ENCODE measurements at regions not wholly inside any gene's neighbourhood (a gene's known extent, or its start where the extent isn't known, plus 50 kb on each side); places are given as distances from the start of the nearest gene placed in this dataset.

DNA sequence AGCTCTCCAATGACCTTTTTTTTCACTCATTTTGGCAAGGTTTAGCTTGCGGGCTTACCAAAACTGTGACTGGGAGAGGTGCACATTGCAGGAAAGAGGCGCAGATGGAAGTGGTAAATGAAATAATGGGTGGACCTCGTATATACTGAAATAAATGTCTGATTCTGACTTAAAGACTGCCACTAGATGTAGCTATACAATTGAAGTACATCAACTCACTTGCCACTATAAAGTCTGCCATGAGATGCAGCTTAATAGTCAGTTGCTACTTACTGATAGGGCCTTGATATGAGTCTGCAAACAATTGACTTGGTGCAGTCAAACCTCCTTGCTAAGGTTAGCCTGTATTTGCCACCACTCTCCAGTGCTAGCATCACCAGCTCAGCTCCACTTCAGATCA, 525.9 kb upstream of the MBL2 start:
- H3K36me3 ChIP-seq (replicated peaks in 1 of 2; ENCODE audit: control insufficient read depth in 2 of 2, insufficient read depth in 2 of 2, low read length in 2 of 2) = no peaks in the 10 kb centered on the region
- H2BK120ac ChIP-seq (ENCODE audit: low read depth, low read length) = no peak overlapping the region
- no peak overlapping the region for H3K27ac ChIP-seq (replicated peaks; ENCODE audit: low read length)
- H2BK12ac ChIP-seq (ENCODE audit: low read length) = no peak overlapping the region
- H2BK5ac ChIP-seq (ENCODE audit: low read length) = no peak overlapping the region
- no peak overlapping the region for H2AFZ ChIP-seq (ENCODE audit: low read length)
- no peaks in the 10 kb centered on the region for H3K79me1 ChIP-seq (ENCODE audit: low read depth, low read length)
- H3K4me2 ChIP-seq (ENCODE audit: insufficient read depth, low read length, poor library complexity, severe bottlenecking) = no peak overlapping the region
- H2BK15ac ChIP-seq (ENCODE audit: low read length) = no peak overlapping the region
- H3K9me3 ChIP-seq (replicated peaks in 1 of 2; ENCODE audit: control insufficient read depth in 2 of 2, insufficient read depth in 1 of 2, low read depth in 1 of 2, low read length in 2 of 2) = peaks cover 0 to 5% of the 10 kb centered on the region in 2 donors
- no peak overlapping the region for H4K91ac ChIP-seq (ENCODE audit: low read depth, low read length, poor library complexity)
- no peaks in the 10 kb centered on the region for H3K27me3 ChIP-seq (ENCODE audit: control insufficient read depth in 3 of 3, insufficient read depth in 3 of 3, low read depth in 1 of 3, low read length in 3 of 3)
- H2AK5ac ChIP-seq (ENCODE audit: low read depth, low read length) = no peak overlapping the region
- H3K9ac ChIP-seq (ENCODE audit: low read depth, low read length, poor library complexity) = no peak overlapping the region
- H3K4me1 ChIP-seq (ENCODE audit: control insufficient read depth in 2 of 2, insufficient read depth in 1 of 2, low read depth in 1 of 2, low read length in 2 of 2) = no peaks in the 10 kb centered on the region
- H3K14ac ChIP-seq (ENCODE audit: low read length) = no peak overlapping the region
- no peak overlapping the region for H4K8ac ChIP-seq (ENCODE audit: low read depth, low read length)
- DNase-seq (ENCODE audit: low spot score) = no peak
- H3K4ac ChIP-seq (ENCODE audit: low read length) = no peak overlapping the region
- no peak overlapping the region for H3K23ac ChIP-seq (ENCODE audit: low read depth, low read length, poor library complexity)
- H3K4me3 ChIP-seq (ENCODE audit: low read length in 2 of 2) = no peak overlapping the region
- no peak overlapping the region for H3K18ac ChIP-seq (ENCODE audit: low read length)
- no CpG with 5 or more reads among the region's 3 CpGs for WGBS, 2 donors (ENCODE audit: extremely low coverage in 2 of 2, insufficient read length in 2 of 2, insufficient replicate concordance in 1 of 2)

DNA sequence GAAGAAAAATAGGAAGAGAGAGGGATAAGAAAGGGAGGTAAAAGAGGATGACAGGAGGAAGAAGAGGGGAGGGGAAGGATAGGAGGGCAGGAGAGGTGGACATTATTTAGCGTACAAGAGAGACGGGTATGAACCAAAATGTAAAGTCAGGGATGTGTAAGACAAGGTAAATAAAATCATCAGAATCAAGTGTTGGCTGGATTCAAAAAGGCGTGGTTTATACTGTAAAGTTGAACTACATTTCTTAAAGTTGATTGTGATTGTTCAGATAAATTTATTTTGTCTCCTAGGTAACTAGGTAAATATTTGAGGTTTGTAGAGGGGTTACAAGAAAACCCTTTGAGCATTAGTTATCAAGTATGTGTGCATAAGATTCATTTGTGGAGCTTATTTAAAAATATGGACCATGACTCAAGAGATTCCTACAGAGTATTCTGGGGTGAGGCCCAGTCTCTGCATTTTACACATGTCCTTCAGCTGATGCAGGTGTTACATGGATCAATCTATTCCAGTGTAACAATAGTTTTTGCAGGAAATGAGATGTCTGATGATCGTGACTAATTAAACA, 512.1 kb upstream of the MBL2 start:
- no peak overlapping the region for H3K23ac ChIP-seq (ENCODE audit: low read depth, low read length, poor library complexity)
- no peaks in the 10 kb centered on the region for H3K4me1 ChIP-seq (ENCODE audit: control insufficient read depth in 2 of 2, insufficient read depth in 1 of 2, low read depth in 1 of 2, low read length in 2 of 2)
- H3K4ac ChIP-seq (ENCODE audit: low read length) = no peak overlapping the region
- H2BK15ac ChIP-seq (ENCODE audit: low read length) = no peak overlapping the region
- no CpG with 5 or more reads among the region's 4 CpGs for WGBS, 2 donors (ENCODE audit: extremely low coverage in 2 of 2, insufficient read length in 2 of 2, insufficient replicate concordance in 1 of 2)
- no peak overlapping the region for H2AK5ac ChIP-seq (ENCODE audit: low read depth, low read length)
- H3K4me2 ChIP-seq (ENCODE audit: insufficient read depth, low read length, poor library complexity, severe bottlenecking) = no peak overlapping the region
- no peaks in the 10 kb centered on the region for H3K9me3 ChIP-seq (replicated peaks in 1 of 2; ENCODE audit: control insufficient read depth in 2 of 2, insufficient read depth in 1 of 2, low read depth in 1 of 2, low read length in 2 of 2)
- H3K27ac ChIP-seq (replicated peaks; ENCODE audit: low read length) = no peak overlapping the region
- no peak for DNase-seq (ENCODE audit: low spot score)
- no peak overlapping the region for H4K8ac ChIP-seq (ENCODE audit: low read depth, low read length)
- no peaks in the 10 kb centered on the region for H3K36me3 ChIP-seq (replicated peaks in 1 of 2; ENCODE audit: control insufficient read depth in 2 of 2, insufficient read depth in 2 of 2, low read length in 2 of 2)
- no peak overlapping the region for H3K4me3 ChIP-seq (ENCODE audit: low read length in 2 of 2)
- no peak overlapping the region for H2BK5ac ChIP-seq (ENCODE audit: low read length)
- no peak overlapping the region for H4K91ac ChIP-seq (ENCODE audit: low read depth, low read length, poor library complexity)
- H2AFZ ChIP-seq (ENCODE audit: low read length) = no peak overlapping the region
- no peak overlapping the region for H2BK120ac ChIP-seq (ENCODE audit: low read depth, low read length)
- no peaks in the 10 kb centered on the region for H3K79me1 ChIP-seq (ENCODE audit: low read depth, low read length)
- no peak overlapping the region for H3K14ac ChIP-seq (ENCODE audit: low read length)
- H3K18ac ChIP-seq (ENCODE audit: low read length) = no peak overlapping the region
- H2BK12ac ChIP-seq (ENCODE audit: low read length) = no peak overlapping the region
- no peaks in the 10 kb centered on the region for H3K27me3 ChIP-seq (ENCODE audit: control insufficient read depth in 3 of 3, insufficient read depth in 3 of 3, low read depth in 1 of 3, low read length in 3 of 3)
- H3K9ac ChIP-seq (ENCODE audit: low read depth, low read length, poor library complexity) = no peak overlapping the region

DNA sequence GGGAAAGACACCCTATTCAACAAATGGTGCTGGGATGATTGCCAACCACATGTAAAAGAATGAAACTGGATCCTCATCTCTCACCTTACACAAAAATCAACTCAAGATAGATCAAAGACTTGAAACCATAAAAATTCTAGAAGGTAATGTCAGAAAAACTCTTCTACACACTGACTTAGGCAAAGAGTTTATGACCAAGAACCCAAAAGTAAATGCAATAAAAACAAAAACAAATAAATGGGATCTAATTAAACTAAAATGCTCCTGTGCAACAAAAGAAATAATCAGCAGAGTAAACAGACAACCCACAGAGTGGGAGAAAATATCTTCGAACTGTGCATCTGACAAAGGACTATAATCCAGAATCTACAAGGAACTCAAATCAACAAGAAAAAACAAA, 504.2 kb upstream of the MBL2 start:
- H4K91ac ChIP-seq (ENCODE audit: low read depth, low read length, poor library complexity) = no peak overlapping the region
- H2BK15ac ChIP-seq (ENCODE audit: low read length) = no peak overlapping the region
- no peaks in the 10 kb centered on the region for H3K4me1 ChIP-seq (ENCODE audit: control insufficient read depth in 2 of 2, insufficient read depth in 1 of 2, low read depth in 1 of 2, low read length in 2 of 2)
- no peaks in the 10 kb centered on the region for H3K79me1 ChIP-seq (ENCODE audit: low read depth, low read length)
- no CpG with 5 or more reads among the region's 1 CpG for WGBS, 2 donors (ENCODE audit: extremely low coverage in 2 of 2, insufficient read length in 2 of 2, insufficient replicate concordance in 1 of 2)
- H3K23ac ChIP-seq (ENCODE audit: low read depth, low read length, poor library complexity) = no peak overlapping the region
- no peak overlapping the region for H3K9ac ChIP-seq (ENCODE audit: low read depth, low read length, poor library complexity)
- no peak overlapping the region for H2AK5ac ChIP-seq (ENCODE audit: low read depth, low read length)
- no peak overlapping the region for H3K27ac ChIP-seq (replicated peaks; ENCODE audit: low read length)
- H2BK120ac ChIP-seq (ENCODE audit: low read depth, low read length) = no peak overlapping the region
- no peak for DNase-seq (ENCODE audit: low spot score)
- H4K8ac ChIP-seq (ENCODE audit: low read depth, low read length) = no peak overlapping the region
- no peak overlapping the region for H2BK5ac ChIP-seq (ENCODE audit: low read length)
- H3K9me3 ChIP-seq (replicated peaks in 1 of 2; ENCODE audit: control insufficient read depth in 2 of 2, insufficient read depth in 1 of 2, low read depth in 1 of 2, low read length in 2 of 2) = peaks cover 0 to 7% of the 10 kb centered on the region in 2 donors
- no peak overlapping the region for H3K4me2 ChIP-seq (ENCODE audit: insufficient read depth, low read length, poor library complexity, severe bottlenecking)
- H3K27me3 ChIP-seq (ENCODE audit: control insufficient read depth in 3 of 3, insufficient read depth in 3 of 3, low read depth in 1 of 3, low read length in 3 of 3) = no peaks in the 10 kb centered on the region
- no peak overlapping the region for H3K18ac ChIP-seq (ENCODE audit: low read length)
- H3K4ac ChIP-seq (ENCODE audit: low read length) = no peak overlapping the region
- H3K14ac ChIP-seq (ENCODE audit: low read length) = no peak overlapping the region
- H3K36me3 ChIP-seq (replicated peaks in 1 of 2; ENCODE audit: control insufficient read depth in 2 of 2, insufficient read depth in 2 of 2, low read length in 2 of 2) = no peaks in the 10 kb centered on the region
- H2AFZ ChIP-seq (ENCODE audit: low read length) = no peak overlapping the region
- H2BK12ac ChIP-seq (ENCODE audit: low read length) = no peak overlapping the region
- no peak overlapping the region for H3K4me3 ChIP-seq (ENCODE audit: low read length in 2 of 2)

DNA sequence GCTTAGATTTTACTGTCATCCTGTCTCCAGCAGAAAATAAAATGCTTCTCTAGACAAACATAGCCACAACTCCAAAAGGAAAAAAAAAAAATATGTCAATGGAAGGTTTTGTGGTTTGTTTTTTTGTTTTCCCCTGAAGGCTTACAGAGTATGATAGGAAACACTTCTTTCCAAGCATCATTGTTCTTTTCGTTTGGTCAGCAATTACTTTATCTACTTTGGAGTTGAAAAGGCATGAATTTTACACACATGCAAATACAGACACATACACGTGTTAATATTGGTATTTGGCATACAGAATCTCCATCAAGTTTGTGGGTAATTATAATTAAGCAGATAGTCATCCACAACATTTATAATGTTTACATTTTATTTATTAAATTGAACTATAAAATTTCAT, 496.9 kb upstream of the MBL2 start:
- Histone ChIP-seq H2BK15ac (ENCODE audit: low read length) (no peak overlapping the region), H4K8ac (ENCODE audit: low read depth, low read length) (no peak overlapping the region), H3K23ac (ENCODE audit: low read depth, low read length, poor library complexity) (no peak overlapping the region), H2AK5ac (ENCODE audit: low read depth, low read length) (no peak overlapping the region), H3K27me3 (ENCODE audit: control insufficient read depth in 3 of 3, insufficient read depth in 3 of 3, low read depth in 1 of 3, low read length in 3 of 3) (no peaks in the 10 kb centered on the region), H3K4me2 (ENCODE audit: insufficient read depth, low read length, poor library complexity, severe bottlenecking) (no peak overlapping the region), H3K27ac (replicated peaks; ENCODE audit: low read length) (no peak overlapping the region), H2AFZ (ENCODE audit: low read length) (no peak overlapping the region), H2BK120ac (ENCODE audit: low read depth, low read length) (no peak overlapping the region), H4K91ac (ENCODE audit: low read depth, low read length, poor library complexity) (no peak overlapping the region), H3K4ac (ENCODE audit: low read length) (no peak overlapping the region), H3K79me1 (ENCODE audit: low read depth, low read length) (no peaks in the 10 kb centered on the region), H3K4me3 (ENCODE audit: low read length in 2 of 2) (no peak overlapping the region), H3K9ac (ENCODE audit: low read depth, low read length, poor library complexity) (no peak overlapping the region), H2BK5ac (ENCODE audit: low read length) (no peak overlapping the region), H3K4me1 (ENCODE audit: control insufficient read depth in 2 of 2, insufficient read depth in 1 of 2, low read depth in 1 of 2, low read length in 2 of 2) (no peaks in the 10 kb centered on the region), H3K18ac (ENCODE audit: low read length) (no peak overlapping the region), H3K9me3 (replicated peaks in 1 of 2; ENCODE audit: control insufficient read depth in 2 of 2, insufficient read depth in 1 of 2, low read depth in 1 of 2, low read length in 2 of 2) (peaks cover 0 to 7% of the 10 kb centered on the region in 2 donors), H3K36me3 (replicated peaks in 1 of 2; ENCODE audit: control insufficient read depth in 2 of 2, insufficient read depth in 2 of 2, low read length in 2 of 2) (peaks cover 0 to 3% of the 10 kb centered on the region in 2 donors), H2BK12ac (ENCODE audit: low read length) (no peak overlapping the region), H3K14ac (ENCODE audit: low read length) (no peak overlapping the region)
- no peak for DNase-seq (ENCODE audit: low spot score)
- WGBS, 2 donors (ENCODE audit: extremely low coverage in 2 of 2, insufficient read length in 2 of 2, insufficient replicate concordance in 1 of 2) = no CpG with 5 or more reads among the region's 2 CpGs
